ENCODE measurements at regions not wholly inside any gene's neighbourhood (a gene's known extent, or its start where the extent isn't known, plus 50 kb on each side); places are given as distances from the start of the nearest gene placed in this dataset.

- Mint-ChIP-seq H3K4me1 (no peaks in the 10 kb centered on the region), H3K9me3 (ENCODE audit: low read depth) (no peaks in the 10 kb centered on the region), H3K36me3 (no peaks in the 10 kb centered on the region), H3K27me3 (no peaks in the 10 kb centered on the region), H3K27ac (no peak overlapping the region), H3K4me3 (no peak overlapping the region)
- CTCF ChIA-PET, result no interaction called here
- ATAC-seq (no peak), DNase-seq (no peak)
Measured at GRCh38 chr16:54526087-54526486, 239.5 kb upstream of the IRX3 start.

- Mint-ChIP-seq H3K4me3 (no peak overlapping the region), H3K27ac (no peak overlapping the region), H3K36me3 (no peaks in the 10 kb centered on the region), H3K27me3 (no peaks in the 10 kb centered on the region), H3K9me3 (ENCODE audit: low read depth) (no peaks in the 10 kb centered on the region), H3K4me1 (no peaks in the 10 kb centered on the region)
- DNase-seq (no peak), ATAC-seq (no peak)
- CTCF ChIA-PET, result no interaction called here
Measured at GRCh38 chr16:54525104-54525503, 238.5 kb upstream of the IRX3 start.

- CTCF ChIA-PET, result no interaction called here
- Mint-ChIP-seq H3K4me3 (no peak overlapping the region), H3K27ac (no peak overlapping the region), H3K4me1 (no peaks in the 10 kb centered on the region), H3K9me3 (ENCODE audit: low read depth) (no peaks in the 10 kb centered on the region), H3K36me3 (no peaks in the 10 kb centered on the region), H3K27me3 (no peaks in the 10 kb centered on the region)
- DNase-seq, result no peak
- no peak for ATAC-seq
Measured at GRCh38 chr16:54522584-54522983, 236.0 kb upstream of the IRX3 start.

GRCh38 chr16:54521327-54521726, 234.7 kb upstream of the IRX3 start:
- ATAC-seq, result no peak

DNA sequence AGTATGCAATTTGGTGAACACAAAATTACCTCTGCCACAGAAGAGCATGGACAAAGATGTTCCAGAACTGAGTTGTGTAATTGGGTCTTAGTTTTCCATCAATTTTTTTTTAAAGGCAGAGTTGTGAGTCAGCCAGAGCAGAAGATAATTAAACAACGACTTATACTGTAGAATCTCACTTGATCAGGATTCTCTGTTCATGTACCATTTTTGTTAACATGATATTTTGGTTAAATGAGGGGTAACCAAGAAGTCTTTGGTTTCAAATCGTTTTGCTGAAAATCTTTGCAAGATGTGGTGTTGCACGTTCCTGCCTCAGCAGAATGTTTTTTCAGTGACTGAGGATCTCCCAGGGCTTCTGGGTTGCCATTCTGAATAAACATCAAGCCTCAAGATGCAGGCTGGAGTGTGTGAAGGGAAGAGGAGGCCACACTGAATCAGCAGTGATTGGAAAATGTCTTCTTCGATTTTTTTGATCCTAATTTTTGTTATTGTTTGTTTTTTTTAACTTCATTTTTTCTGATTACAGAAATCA, 232.6 kb upstream of the IRX3 start:
- no peak overlapping the region for H3K4me3 Mint-ChIP-seq
- H3K36me3 Mint-ChIP-seq, result no peaks in the 10 kb centered on the region
- H3K4me1 Mint-ChIP-seq, result no peaks in the 10 kb centered on the region
- ATAC-seq (no peak), DNase-seq (no peak)
- CTCF ChIA-PET, result no interaction called here
- H3K27me3 Mint-ChIP-seq, result no peaks in the 10 kb centered on the region
- H3K27ac Mint-ChIP-seq, result no peak overlapping the region
- no peaks in the 10 kb centered on the region for H3K9me3 Mint-ChIP-seq (ENCODE audit: low read depth)

More at GRCh38 chr16:54521327-54521726, 234.7 kb upstream of the IRX3 start:
- no peak overlapping the region for H3K27ac Mint-ChIP-seq
- H3K9me3 Mint-ChIP-seq (ENCODE audit: low read depth), result no peaks in the 10 kb centered on the region
- H3K4me3 Mint-ChIP-seq, result no peak overlapping the region
- no peaks in the 10 kb centered on the region for H3K27me3 Mint-ChIP-seq
- no peaks in the 10 kb centered on the region for H3K4me1 Mint-ChIP-seq
- no peak for DNase-seq
- CTCF ChIA-PET, result no interaction called here
- no peaks in the 10 kb centered on the region for H3K36me3 Mint-ChIP-seq

DNA sequence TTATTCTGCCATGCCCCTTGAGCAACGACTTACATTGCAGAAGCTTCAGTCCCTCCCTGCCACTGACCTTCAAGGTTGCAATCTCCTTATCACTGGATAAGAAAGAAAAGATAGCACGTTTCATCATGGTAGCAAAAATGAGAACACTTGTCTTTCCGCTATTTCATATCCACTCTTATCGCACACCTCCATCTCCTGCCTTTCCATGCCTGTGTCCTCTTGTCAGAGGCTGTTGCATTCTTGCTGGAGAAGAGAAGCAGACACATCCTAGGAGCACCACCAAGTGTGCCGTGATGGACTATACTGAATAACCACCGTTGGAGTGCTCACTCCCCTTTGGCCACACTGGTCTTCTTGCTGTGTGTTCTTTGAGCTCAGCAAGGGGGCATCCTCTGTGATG, 230.6 kb upstream of the IRX3 start:
- Mint-ChIP-seq H3K27me3 (no peaks in the 10 kb centered on the region), H3K27ac (no peak overlapping the region), H3K9me3 (ENCODE audit: low read depth) (no peaks in the 10 kb centered on the region), H3K36me3 (no peaks in the 10 kb centered on the region), H3K4me1 (no peaks in the 10 kb centered on the region), H3K4me3 (no peak overlapping the region)
- ATAC-seq (no peak), DNase-seq (no peak)
- CTCF ChIA-PET, result no interaction called here

DNA sequence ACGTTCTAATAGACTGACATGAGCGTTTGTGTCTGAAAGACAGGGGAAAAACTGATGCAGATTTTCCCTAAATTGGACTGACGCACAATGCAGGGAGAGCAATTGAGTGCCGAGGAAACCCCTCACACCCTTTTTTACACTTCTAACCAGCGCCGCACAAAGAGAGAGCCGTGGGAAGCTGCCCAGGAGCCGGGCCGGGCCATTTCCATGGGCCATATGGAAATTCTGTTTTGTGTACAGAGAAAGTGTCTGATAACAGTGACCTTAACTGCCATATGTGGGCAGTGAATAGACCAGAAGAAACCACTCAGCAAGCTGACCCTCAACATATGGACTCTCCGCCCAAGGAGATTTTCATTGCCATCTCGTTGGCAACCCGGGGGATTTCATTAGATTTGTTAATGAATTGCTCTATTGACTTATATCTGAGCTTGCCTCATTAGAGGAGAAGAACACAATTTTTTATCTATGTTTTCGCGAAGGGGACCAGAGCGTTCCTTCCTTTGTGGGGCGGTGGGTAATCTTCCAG, 225.9 kb upstream of the IRX3 start:
- Mint-ChIP-seq H3K36me3 (no peaks in the 10 kb centered on the region), H3K4me3 (no peak overlapping the region), H3K4me1 (no peaks in the 10 kb centered on the region), H3K27me3 (no peaks in the 10 kb centered on the region), H3K27ac (no peak overlapping the region), H3K9me3 (ENCODE audit: low read depth) (no peaks in the 10 kb centered on the region)
- DNase-seq (no peak), ATAC-seq (no peak)
- CTCF ChIA-PET, result no interaction called here

DNA sequence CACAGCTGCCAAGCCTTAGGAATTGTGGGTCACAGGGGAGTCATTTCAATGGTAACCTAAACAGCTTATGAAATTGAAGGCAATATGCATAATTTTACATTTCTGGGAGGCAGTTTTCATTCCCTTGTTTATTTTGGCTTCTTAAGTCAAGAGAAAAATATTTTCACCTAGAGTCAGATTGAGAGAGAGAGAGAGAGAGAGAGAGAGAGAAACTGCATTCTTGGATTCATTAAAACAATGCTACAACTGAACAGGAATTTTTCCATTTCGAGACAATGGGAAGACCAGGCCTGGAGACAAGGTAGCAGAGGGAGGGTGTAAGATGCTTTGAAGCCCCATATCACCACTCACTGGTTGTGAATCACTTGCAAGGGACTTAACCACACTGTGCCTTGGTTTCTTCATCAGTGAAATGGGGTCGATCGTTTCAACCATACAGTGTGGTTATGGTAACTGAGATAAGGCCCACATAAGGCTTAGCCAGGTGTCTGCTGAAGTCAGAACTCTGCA, 224.7 kb upstream of the IRX3 start:
- no peak for ATAC-seq
- no peaks in the 10 kb centered on the region for H3K27me3 Mint-ChIP-seq
- H3K4me1 Mint-ChIP-seq, result no peaks in the 10 kb centered on the region
- H3K27ac Mint-ChIP-seq, result no peak overlapping the region
- CTCF ChIA-PET, result no interaction called here
- no peak overlapping the region for H3K4me3 Mint-ChIP-seq
- no peaks in the 10 kb centered on the region for H3K9me3 Mint-ChIP-seq (ENCODE audit: low read depth)
- no peaks in the 10 kb centered on the region for H3K36me3 Mint-ChIP-seq
- no peak for DNase-seq

DNA sequence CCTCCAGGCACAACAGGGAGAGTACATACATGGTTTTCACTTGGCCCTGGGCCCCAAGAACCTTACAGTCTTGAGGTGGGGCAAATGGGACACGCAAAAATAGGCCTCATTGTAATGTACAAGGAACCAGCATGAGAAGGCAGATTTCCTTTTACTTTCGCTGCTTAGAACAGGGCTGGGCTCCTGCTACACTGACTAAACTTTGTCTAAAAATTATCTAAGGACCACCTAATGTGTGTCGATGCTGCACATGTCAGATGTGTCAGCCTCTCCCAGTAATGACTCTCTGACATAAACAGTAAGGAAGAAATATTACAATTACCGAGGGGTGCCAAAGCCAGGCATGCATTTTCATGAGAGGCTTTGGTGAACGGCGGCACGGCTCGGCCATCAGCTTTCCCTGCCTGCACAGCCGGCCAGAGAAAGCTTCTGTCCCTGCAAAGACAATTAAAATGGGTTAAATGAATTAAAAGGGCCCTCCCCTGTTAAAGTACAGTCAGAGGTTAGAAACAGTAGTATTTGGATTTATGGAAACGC, 224.2 kb upstream of the IRX3 start:
- H3K27ac Mint-ChIP-seq, result no peak overlapping the region
- DNase-seq (no peak), ATAC-seq (no peak)
- no peak overlapping the region for H3K4me3 Mint-ChIP-seq
- no peaks in the 10 kb centered on the region for H3K27me3 Mint-ChIP-seq
- CTCF ChIA-PET, result no interaction called here
- no peaks in the 10 kb centered on the region for H3K9me3 Mint-ChIP-seq (ENCODE audit: low read depth)
- no peaks in the 10 kb centered on the region for H3K36me3 Mint-ChIP-seq
- H3K4me1 Mint-ChIP-seq, result no peaks in the 10 kb centered on the region

- H3K27ac Mint-ChIP-seq, result no peak overlapping the region
- no peaks in the 10 kb centered on the region for H3K4me1 Mint-ChIP-seq
- peaks cover 4% of the 10 kb centered on the region for H3K27me3 Mint-ChIP-seq
- no peak overlapping the region for H3K4me3 Mint-ChIP-seq
- CTCF ChIA-PET, result no interaction called here
- no peak for ATAC-seq
- H3K9me3 Mint-ChIP-seq (ENCODE audit: low read depth), result no peaks in the 10 kb centered on the region
- no peaks in the 10 kb centered on the region for H3K36me3 Mint-ChIP-seq
- no peak for DNase-seq
Measured at GRCh38 chr16:54509456-54509855, 222.9 kb upstream of the IRX3 start.

DNA sequence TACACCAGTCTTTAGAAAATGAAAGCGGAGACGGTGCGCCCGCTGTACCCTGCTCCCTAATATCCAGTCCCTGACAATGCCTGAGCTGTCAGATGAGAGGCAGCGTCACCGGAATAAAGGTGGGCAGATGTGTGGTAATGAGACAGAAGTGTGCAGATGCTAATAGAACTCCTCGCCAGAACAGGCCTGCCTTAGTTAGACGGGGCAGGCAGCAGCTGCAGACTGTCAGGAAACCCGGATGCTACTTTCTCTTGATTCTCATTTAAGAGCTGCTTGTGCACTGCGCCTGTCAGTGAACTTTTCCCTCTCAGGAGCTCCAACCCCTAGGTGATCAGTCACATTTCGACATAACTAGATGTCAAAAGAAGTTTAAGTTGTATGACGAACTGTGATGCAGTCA, 221.8 kb upstream of the IRX3 start:
- no peaks in the 10 kb centered on the region for H3K9me3 Mint-ChIP-seq (ENCODE audit: low read depth)
- H3K27me3 Mint-ChIP-seq, result peaks cover 4% of the 10 kb centered on the region

GRCh38 chr16:54506741-54507500, 220.3 kb upstream of the IRX3 start:
- ATAC-seq, result no peak
- Mint-ChIP-seq H3K9me3 (ENCODE audit: low read depth) (no peaks in the 10 kb centered on the region), H3K36me3 (no peaks in the 10 kb centered on the region), H3K27me3 (peaks cover 4% of the 10 kb centered on the region), H3K27ac (no peak overlapping the region), H3K4me1 (no peaks in the 10 kb centered on the region), H3K4me3 (no peak overlapping the region)
- no peak for DNase-seq
- CTCF ChIA-PET, result no interaction called here

More for the DNA sequence above, 221.8 kb upstream of the IRX3 start:
- H3K4me3 Mint-ChIP-seq, result no peak overlapping the region
- CTCF ChIA-PET, result no interaction called here
- DNase-seq (no peak), ATAC-seq (no peak)
- no peaks in the 10 kb centered on the region for H3K36me3 Mint-ChIP-seq
- no peak overlapping the region for H3K27ac Mint-ChIP-seq
- no peaks in the 10 kb centered on the region for H3K4me1 Mint-ChIP-seq

GRCh38 chr16:54506214-54506580, 219.6 kb upstream of the IRX3 start:
- no peak for ATAC-seq
- Mint-ChIP-seq H3K4me1 (no peaks in the 10 kb centered on the region), H3K27me3 (peaks cover 4% of the 10 kb centered on the region), H3K36me3 (no peaks in the 10 kb centered on the region), H3K27ac (no peak overlapping the region), H3K9me3 (ENCODE audit: low read depth) (no peaks in the 10 kb centered on the region), H3K4me3 (no peak overlapping the region)
- CTCF ChIA-PET, result no interaction called here
- no peak for DNase-seq

- no peak overlapping the region for H3K27ac Mint-ChIP-seq
- no peak for DNase-seq
- H3K4me3 Mint-ChIP-seq, result no peak overlapping the region
- peaks cover 4% of the 10 kb centered on the region for H3K27me3 Mint-ChIP-seq
- no peak for ATAC-seq
- no peaks in the 10 kb centered on the region for H3K36me3 Mint-ChIP-seq
- CTCF ChIA-PET, result no interaction called here
- H3K4me1 Mint-ChIP-seq, result no peaks in the 10 kb centered on the region
- H3K9me3 Mint-ChIP-seq (ENCODE audit: low read depth), result no peaks in the 10 kb centered on the region
Measured at GRCh38 chr16:54505549-54506213, 219.1 kb upstream of the IRX3 start.
